Mesendoderm (in vitro differentiated cells): ENCODE measurements at regions not wholly inside any gene's neighbourhood (a gene's known extent, or its start where the extent isn't known, plus 50 kb on each side); places are given as distances from the start of the nearest gene placed in this dataset.

ENCODE experiments used
- DNase-seq: peaks from one replicate; pipeline ENCODE4 v3.0.0; 2013
- H2AK5ac ChIP-seq: 2 replicates; pipeline ENCODE4 v1.6.1; 2013; ENCODE audit warnings: low read length, inconsistent platforms
- H2BK120ac ChIP-seq: 2 replicates; pipeline ENCODE4 v1.6.1; 2013; ENCODE audit warnings: low read depth, mild to moderate bottlenecking, low read length, moderate library complexity, mixed read lengths
- H2BK15ac ChIP-seq: replicated peaks from 2 replicates; pipeline ENCODE4 v1.6.1; 2013; ENCODE audit warnings: low read depth, mild to moderate bottlenecking, moderate library complexity
- H2BK5ac ChIP-seq: 2 replicates; pipeline ENCODE4 v1.6.1; 2013; ENCODE audit warnings: low read length, inconsistent platforms
- H3K18ac ChIP-seq: 2 replicates; pipeline ENCODE4 v1.6.1; 2013; ENCODE audit warnings: mild to moderate bottlenecking, low read length, mixed read lengths
- H3K23ac ChIP-seq: one replicate; pipeline ENCODE4 v1.6.1; 2013; ENCODE audit warnings: low read length
- H3K27ac ChIP-seq: 2 replicates; pipeline ENCODE4 v1.5.1; 2013; ENCODE audit warnings: low read depth, mild to moderate bottlenecking, inconsistent platforms, low read length, moderate library complexity
- H3K27me3 ChIP-seq: 2 replicates; pipeline ENCODE4 v1.6.1; 2013; ENCODE audit warnings: low read length, control low read depth, mild to moderate bottlenecking, inconsistent platforms; ENCODE audit not compliant: insufficient read depth, poor library complexity
- H3K36me3 ChIP-seq: 2 replicates; pipeline ENCODE4 v1.6.1; 2013; ENCODE audit warnings: low read length, inconsistent platforms; ENCODE audit not compliant: control insufficient read depth, insufficient read depth
- H3K4ac ChIP-seq: one replicate; pipeline ENCODE4 v1.6.1; 2013; ENCODE audit warnings: low read depth, mild to moderate bottlenecking, low read length, moderate library complexity
- H3K4me1 ChIP-seq: 2 replicates; pipeline ENCODE4 v1.6.1; 2013; ENCODE audit warnings: low read depth, low read length, inconsistent platforms; ENCODE audit not compliant: control insufficient read depth
- H3K4me2 ChIP-seq: 2 replicates; pipeline ENCODE4 v1.6.1; 2013; ENCODE audit warnings: low read length
- H3K4me3 ChIP-seq: 2 replicates; pipeline ENCODE4 v1.5.1; 2013; ENCODE audit warnings: mild to moderate bottlenecking, low read length
- H3K56ac ChIP-seq: one replicate; pipeline ENCODE4 v1.6.1; 2013; ENCODE audit warnings: low read length
- H3K79me1 ChIP-seq: 2 replicates; pipeline ENCODE4 v1.6.1; 2013; ENCODE audit warnings: low read length, inconsistent platforms
- H3K79me2 ChIP-seq: 2 replicates; pipeline ENCODE4 v1.6.1; 2013; ENCODE audit warnings: mild to moderate bottlenecking, low read length; ENCODE audit not compliant: control insufficient read depth, insufficient read depth
- H3K9ac ChIP-seq: 2 replicates; pipeline ENCODE4 v1.6.1; 2013; ENCODE audit warnings: low read length, inconsistent platforms
- H4K5ac ChIP-seq: one replicate; pipeline ENCODE4 v1.6.1; 2013; ENCODE audit warnings: low read length
- H4K8ac ChIP-seq: one replicate; pipeline ENCODE4 v1.6.1; 2013; ENCODE audit warnings: low read depth, mild to moderate bottlenecking, control low read depth, low read length, moderate library complexity
- WGBS: extraction: QIAGEN DNeasy Blood & Tissue Kit; methylation state at CpG from one replicate; pipeline ENCODE4 v1.1.7; 2013; ENCODE audit warnings: low lambda C conversion rate, missing lambda C conversion rate; ENCODE audit not compliant: insufficient coverage; ENCODE audit errors: extremely low coverage; 5-methylcytosine and 5-hydroxymethylcytosine counted together

- H3K79me2 ChIP-seq: no peaks in the 10 kb centered on the region
- no peak overlapping the region for H3K4me3 ChIP-seq
- H3K36me3 ChIP-seq: no peaks in the 10 kb centered on the region
- no peak overlapping the region for H3K56ac ChIP-seq
- no peaks in the 10 kb centered on the region for H3K4me1 ChIP-seq
- H2BK5ac ChIP-seq: no peak overlapping the region
- no peak overlapping the region for H4K5ac ChIP-seq
- H3K79me1 ChIP-seq: no peaks in the 10 kb centered on the region
- no peak overlapping the region for H3K9ac ChIP-seq
- no peak overlapping the region for H3K18ac ChIP-seq
- H4K8ac ChIP-seq: no peak overlapping the region
- no peaks in the 10 kb centered on the region for H3K27me3 ChIP-seq
- no peak overlapping the region for H3K4me2 ChIP-seq
- no peak for DNase-seq
- H2BK120ac ChIP-seq: no peak overlapping the region
- no CpG with 5 or more reads among the region's 4 CpGs for WGBS
- no peak overlapping the region for H3K23ac ChIP-seq
- H2AK5ac ChIP-seq: no peak overlapping the region
- H3K4ac ChIP-seq: no peak overlapping the region
- H2BK15ac ChIP-seq: no peak overlapping the region
- H3K27ac ChIP-seq: no peak overlapping the region
These were observed 82.9 kb upstream of the THBS1 start for GRCh38 chr15:39497759-39498565.

- Histone ChIP-seq H2BK15ac (no peak overlapping the region), H3K18ac (no peak overlapping the region), H4K5ac (no peak overlapping the region), H3K4ac (no peak overlapping the region), H4K8ac (no peak overlapping the region), H3K4me2 (no peak overlapping the region), H3K4me3 (no peak overlapping the region), H3K4me1 (no peaks in the 10 kb centered on the region), H3K27ac (no peak overlapping the region), H3K9ac (no peak overlapping the region), H2BK5ac (no peak overlapping the region), H2BK120ac (no peak overlapping the region), H3K79me1 (no peaks in the 10 kb centered on the region), H2AK5ac (no peak overlapping the region), H3K36me3 (no peaks in the 10 kb centered on the region), H3K56ac (no peak overlapping the region), H3K79me2 (no peaks in the 10 kb centered on the region), H3K27me3 (no peaks in the 10 kb centered on the region), H3K23ac (no peak overlapping the region)
- no peak for DNase-seq
- WGBS: no CpG with 5 or more reads among the region's 4 CpGs
These were observed 82.2 kb upstream of the THBS1 start for GRCh38 chr15:39498629-39499028.

GRCh38 chr15:39499042-39499441 is 81.8 kb upstream of the THBS1 start:
- Histone ChIP-seq H3K27me3 (no peaks in the 10 kb centered on the region), H2BK5ac (no peak overlapping the region), H4K5ac (no peak overlapping the region), H3K79me1 (no peaks in the 10 kb centered on the region), H2BK120ac (no peak overlapping the region), H2AK5ac (no peak overlapping the region), H3K56ac (no peak overlapping the region), H3K23ac (no peak overlapping the region), H3K4me3 (no peak overlapping the region), H3K27ac (no peak overlapping the region), H2BK15ac (no peak overlapping the region), H3K4me2 (no peak overlapping the region), H3K36me3 (no peaks in the 10 kb centered on the region), H3K4ac (no peak overlapping the region), H3K79me2 (no peaks in the 10 kb centered on the region), H3K18ac (no peak overlapping the region), H3K9ac (no peak overlapping the region), H4K8ac (no peak overlapping the region), H3K4me1 (no peaks in the 10 kb centered on the region)
- no CpG with 5 or more reads among the region's 1 CpG for WGBS
- no peak for DNase-seq

- no peak overlapping the region for H2BK120ac ChIP-seq
These were observed 81.2 kb upstream of the THBS1 start for GRCh38 chr15:39499681-39500080.

GRCh38 chr15:39501366-39502081 is 79.4 kb upstream of the THBS1 start:
- no peak overlapping the region for H3K23ac ChIP-seq
- no peak overlapping the region for H3K56ac ChIP-seq
- no peak overlapping the region for H3K18ac ChIP-seq
- H3K27me3 ChIP-seq: no peaks in the 10 kb centered on the region
- no peak overlapping the region for H2BK15ac ChIP-seq
- DNase-seq: no peak
- H3K4me2 ChIP-seq: no peak overlapping the region
- no peaks in the 10 kb centered on the region for H3K79me1 ChIP-seq
- no peak overlapping the region for H4K8ac ChIP-seq
- WGBS: no CpG with 5 or more reads among the region's 6 CpGs
- no peak overlapping the region for H3K4me3 ChIP-seq
- H4K5ac ChIP-seq: no peak overlapping the region
- no peak overlapping the region for H2BK120ac ChIP-seq
- no peak overlapping the region for H3K9ac ChIP-seq
- H3K36me3 ChIP-seq: no peaks in the 10 kb centered on the region
- H3K27ac ChIP-seq: no peak overlapping the region
- H2AK5ac ChIP-seq: no peak overlapping the region
- H3K4me1 ChIP-seq: no peaks in the 10 kb centered on the region
- no peaks in the 10 kb centered on the region for H3K79me2 ChIP-seq
- H3K4ac ChIP-seq: no peak overlapping the region
- no peak overlapping the region for H2BK5ac ChIP-seq

More at GRCh38 chr15:39499681-39500080, 81.2 kb upstream of the THBS1 start:
- H3K56ac ChIP-seq: no peak overlapping the region
- no CpG with 5 or more reads among the region's 4 CpGs for WGBS
- H2BK15ac ChIP-seq: no peak overlapping the region
- H4K5ac ChIP-seq: no peak overlapping the region
- no peak overlapping the region for H3K9ac ChIP-seq
- H3K79me1 ChIP-seq: no peaks in the 10 kb centered on the region
- H3K36me3 ChIP-seq: no peaks in the 10 kb centered on the region
- no peak overlapping the region for H2AK5ac ChIP-seq
- no peak overlapping the region for H3K4ac ChIP-seq
- no peak overlapping the region for H3K18ac ChIP-seq
- H3K4me2 ChIP-seq: no peak overlapping the region
- no peaks in the 10 kb centered on the region for H3K4me1 ChIP-seq
- DNase-seq: no peak
- no peaks in the 10 kb centered on the region for H3K27me3 ChIP-seq
- no peaks in the 10 kb centered on the region for H3K79me2 ChIP-seq
- no peak overlapping the region for H2BK5ac ChIP-seq
- no peak overlapping the region for H3K23ac ChIP-seq
- H3K4me3 ChIP-seq: no peak overlapping the region
- H4K8ac ChIP-seq: no peak overlapping the region
- H3K27ac ChIP-seq: no peak overlapping the region
